SK-N-DZ (cell line): ENCODE measurements at regions not wholly inside any gene's neighbourhood (a gene's known extent, or its start where the extent isn't known, plus 50 kb on each side); places are given as distances from the start of the nearest gene placed in this dataset.
A peak's percentile ranks its signal among the peaks of the same experiment; 100 is the strongest.

ENCODE experiments used
- DNase-seq: peaks from one replicate; pipeline ENCODE4 v3.0.0-alpha.2; 2015; ENCODE audit warnings: low spot score
- small RNA-seq, 2 experiments: library from RNA; depleted of rRNA; stranded (forward); fragments of <200 nt; gene quantifications; one replicate each; pipeline ENCODE3, GENCODE V24; 2014

GRCh38 chr11:127080735-127081134 is 80.2 kb upstream of the KIRREL3 start:
- no peak for DNase-seq

- no peak for DNase-seq
Measured at GRCh38 chr11:127075758-127076157, 75.2 kb upstream of the KIRREL3 start.

- DNase-seq: peak; percentile 1
Measured at GRCh38 chr11:127074151-127074761, 73.7 kb upstream of the KIRREL3 start.

GRCh38 chr11:127073621-127074020 is 73.1 kb upstream of the KIRREL3 start:
- DNase-seq: no peak

GRCh38 chr11:127071606-127072005 is 71.0 kb upstream of the KIRREL3 start:
- no peak for DNase-seq

DNA sequence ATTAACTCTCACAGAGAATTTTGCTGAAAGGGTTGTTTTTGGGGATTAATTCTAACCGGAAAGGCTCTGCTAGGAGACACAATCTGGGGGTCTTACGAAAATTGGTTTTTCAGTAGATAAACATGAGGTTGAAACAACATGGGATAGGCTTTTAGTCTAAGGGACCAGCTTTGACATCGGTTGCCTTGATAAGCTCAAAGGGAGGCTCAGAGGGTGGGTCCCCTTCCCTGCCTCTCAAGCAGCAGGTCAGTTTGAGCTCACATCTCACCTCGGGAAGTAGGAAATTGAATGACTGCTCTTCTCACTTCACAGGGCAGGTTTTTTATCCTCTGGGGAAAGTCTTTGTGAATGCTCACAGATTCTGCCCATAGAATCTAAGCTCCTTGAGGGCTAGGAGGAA is 70.2 kb upstream of the KIRREL3 start:
- DNase-seq: no peak

- no peak for DNase-seq
Measured at GRCh38 chr11:127066401-127067090, 66.0 kb upstream of the KIRREL3 start.

DNA sequence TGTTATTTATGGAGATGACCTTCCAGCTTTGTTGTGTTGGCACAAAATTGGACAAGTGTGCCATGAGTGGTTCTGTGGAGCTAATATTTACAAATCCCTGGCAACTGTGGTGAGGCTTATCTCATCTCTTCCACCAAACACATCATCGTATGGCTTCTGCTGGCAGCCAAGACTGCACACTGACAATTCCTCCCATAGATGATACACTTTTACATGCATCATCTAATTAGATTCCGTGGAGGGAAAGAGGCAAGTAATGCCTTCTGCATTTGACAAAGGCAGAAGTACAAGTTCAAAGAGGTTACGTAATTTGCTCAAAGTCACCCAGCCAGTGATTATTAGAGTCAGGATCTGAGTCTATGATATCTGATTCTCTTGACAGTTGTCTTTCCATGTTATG is 62.7 kb upstream of the KIRREL3 start:
- DNase-seq: no peak

DNA sequence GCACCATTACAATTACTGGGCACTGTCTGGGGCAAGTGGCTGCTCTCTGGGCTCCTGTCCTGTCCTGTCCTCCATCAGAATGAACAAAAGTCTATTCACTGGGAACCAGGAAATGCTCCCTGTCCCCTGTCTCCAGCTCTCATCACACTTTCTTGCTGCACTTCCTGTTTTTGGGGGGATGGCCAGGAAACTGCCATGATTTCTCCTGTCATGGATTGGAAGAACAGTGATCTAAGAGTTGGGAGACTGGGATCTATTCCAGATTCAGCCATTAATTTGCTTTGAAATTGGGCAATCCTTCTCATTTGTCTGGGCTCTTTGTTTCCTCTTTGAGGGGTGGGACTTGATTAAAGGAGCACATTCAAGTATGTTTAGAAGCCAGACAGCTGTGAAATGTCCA is 61.4 kb upstream of the KIRREL3 start:
- DNase-seq: no peak

DNA sequence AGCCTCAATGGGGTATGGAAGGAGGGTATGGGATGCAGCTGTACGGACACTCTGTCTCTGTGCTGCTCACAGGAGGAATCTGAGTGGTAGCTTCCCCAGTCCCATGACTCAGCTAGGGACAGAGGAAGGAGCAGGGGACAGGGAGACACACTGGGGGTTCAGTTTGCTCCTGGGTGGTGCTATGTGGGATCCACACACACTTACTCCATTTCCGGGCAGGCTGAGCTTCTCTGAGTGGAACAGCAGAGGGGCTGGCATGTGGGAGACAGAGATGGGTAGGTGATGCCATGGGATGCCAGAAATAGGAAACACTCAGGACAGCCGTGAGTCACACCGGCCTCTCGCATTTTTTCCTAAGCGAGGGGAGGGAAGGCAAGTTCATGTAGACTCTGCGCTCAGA is 59.2 kb upstream of the KIRREL3 start:
- DNase-seq: no peak

GRCh38 chr11:127059286-127059685 is 58.7 kb upstream of the KIRREL3 start:
- no peak for DNase-seq

DNA sequence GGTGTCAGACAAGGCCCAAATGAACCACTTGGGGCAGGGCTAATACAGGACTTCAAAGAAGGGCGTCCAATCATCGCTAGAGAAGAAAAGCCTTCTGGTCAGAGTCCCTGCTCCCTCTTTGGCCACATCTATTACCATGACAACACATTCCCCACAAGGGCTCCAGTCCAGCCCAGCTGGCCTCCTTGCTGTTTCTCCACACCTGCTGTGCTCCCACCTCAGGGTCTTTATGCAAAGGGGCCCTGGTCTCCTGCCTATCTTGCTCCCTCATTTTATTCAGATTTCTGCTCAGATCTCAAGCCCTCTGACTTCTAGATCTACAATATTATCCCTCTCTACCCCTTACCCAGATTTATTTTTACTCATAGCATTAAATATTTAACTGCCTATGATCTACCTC is 58.0 kb upstream of the KIRREL3 start:
- no peak for DNase-seq

DNA sequence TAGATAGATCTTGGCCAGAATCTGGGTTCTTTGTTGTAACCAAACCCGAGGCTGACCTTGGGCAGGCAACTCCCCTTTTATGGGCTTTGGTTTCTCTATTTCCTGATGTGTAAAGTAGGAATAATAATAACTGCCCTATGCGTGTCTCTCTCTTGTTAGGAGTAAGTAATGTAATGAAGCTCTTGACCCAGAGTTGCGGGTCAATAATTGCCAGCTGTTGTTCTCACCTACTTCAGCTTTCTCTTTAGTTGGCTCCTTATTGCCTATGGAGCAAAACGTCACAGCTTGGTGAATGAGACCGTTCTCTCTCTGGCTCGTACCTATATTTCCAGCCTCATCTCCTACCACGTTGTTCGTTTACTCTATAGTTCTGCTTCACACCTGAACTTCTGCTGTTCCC is 56.6 kb upstream of the KIRREL3 start:
- DNase-seq: no peak

- no peak for DNase-seq
Measured at GRCh38 chr11:127056338-127056971, 55.9 kb upstream of the KIRREL3 start.

DNA sequence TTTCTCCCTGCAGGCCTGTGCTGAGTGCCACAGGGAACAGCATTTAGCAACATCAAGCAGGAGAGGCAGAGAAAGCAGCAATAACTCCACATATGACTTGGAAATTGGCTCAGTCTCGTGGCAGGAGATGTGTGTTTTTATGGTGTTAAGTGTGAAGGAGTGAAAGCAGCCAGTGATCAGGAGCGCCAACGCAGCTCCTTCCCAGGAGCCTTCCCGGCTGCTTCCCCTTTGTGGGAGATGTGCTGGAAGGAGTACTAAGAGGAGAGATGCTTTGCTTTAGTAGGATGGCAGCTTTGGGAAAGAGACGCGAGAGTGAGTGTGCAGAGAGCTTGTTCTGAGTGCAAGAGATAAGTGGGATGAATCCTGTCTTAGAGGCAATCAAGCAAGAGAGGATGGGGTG is 54.7 kb upstream of the KIRREL3 start:
- DNase-seq: no peak

DNA sequence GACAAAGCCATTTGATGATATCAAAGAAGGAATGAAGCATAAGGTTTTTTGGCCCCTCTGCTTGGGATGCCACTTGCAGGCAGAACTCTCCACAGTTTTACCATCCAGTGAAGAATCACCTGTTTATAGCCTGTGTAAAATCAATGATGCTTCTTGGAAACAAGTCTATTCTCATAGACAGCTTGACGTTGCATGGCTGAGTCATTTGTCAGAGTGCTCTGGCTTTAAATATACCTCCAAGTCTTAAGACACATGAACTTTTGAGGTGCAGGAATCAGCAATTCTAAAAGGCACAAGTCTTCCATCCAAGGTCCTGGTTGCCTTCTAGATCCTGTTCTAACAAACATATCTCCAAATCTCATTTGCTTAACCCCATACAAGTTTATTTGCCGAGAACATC is 53.6 kb upstream of the KIRREL3 start:
- DNase-seq: no peak

GRCh38 chr11:127052404-127052803 is 51.8 kb upstream of the KIRREL3 start:
- DNase-seq: no peak

Small RNA genes in the stretch of these regions (small RNA-seq; reads per million reads assigned to genes)
- gene RN7SKP279: 0.05 to 0.53 reads per million in 2 experiments
